Stimulated activated CD8-positive, alpha-beta memory T cell treated with anti-CD3 and anti-CD28 coated beads, Interleukin-7, amount 100 ng/mL, for 1 hour (primary cell): ENCODE measurements at regions not wholly inside any gene's neighbourhood (a gene's known extent, or its start where the extent isn't known, plus 50 kb on each side); places are given as distances from the start of the nearest gene placed in this dataset.

Experiments used
- DNase-seq, 2 donors: peaks; one replicate each; pipeline ENCODE4 v3.0.0-alpha.2; 2020; ENCODE audit warnings: low read depth in 2 of 2

DNA sequence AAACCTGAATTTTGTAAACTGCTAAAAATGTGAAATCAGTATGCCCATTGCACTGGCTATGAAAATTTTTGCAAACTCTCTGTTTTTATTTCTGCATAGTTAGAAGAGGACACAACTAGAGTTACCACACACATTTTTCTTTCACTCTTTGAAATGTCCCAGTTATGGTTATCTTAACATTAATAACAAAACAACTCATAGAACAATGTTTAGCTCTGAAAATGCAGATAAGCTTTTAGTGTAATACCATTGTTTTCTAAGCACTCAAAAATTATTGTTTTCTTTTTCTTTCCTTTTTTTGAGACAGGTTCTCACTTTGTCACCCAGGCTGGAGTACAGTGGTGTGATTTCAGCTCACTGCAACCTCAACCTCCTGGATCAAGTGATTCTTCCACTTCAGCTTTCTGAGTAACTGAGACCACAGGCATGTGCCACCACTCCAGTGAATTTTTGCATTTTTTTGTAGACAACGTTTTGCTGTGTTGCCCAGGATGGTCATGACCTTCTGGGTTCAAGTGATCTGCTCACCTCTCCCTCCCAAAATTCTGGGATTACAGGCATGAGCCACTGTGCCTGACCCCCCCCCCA is 1204.5 kb upstream of the ZEB2 start:
- DNase-seq = no peak

DNA sequence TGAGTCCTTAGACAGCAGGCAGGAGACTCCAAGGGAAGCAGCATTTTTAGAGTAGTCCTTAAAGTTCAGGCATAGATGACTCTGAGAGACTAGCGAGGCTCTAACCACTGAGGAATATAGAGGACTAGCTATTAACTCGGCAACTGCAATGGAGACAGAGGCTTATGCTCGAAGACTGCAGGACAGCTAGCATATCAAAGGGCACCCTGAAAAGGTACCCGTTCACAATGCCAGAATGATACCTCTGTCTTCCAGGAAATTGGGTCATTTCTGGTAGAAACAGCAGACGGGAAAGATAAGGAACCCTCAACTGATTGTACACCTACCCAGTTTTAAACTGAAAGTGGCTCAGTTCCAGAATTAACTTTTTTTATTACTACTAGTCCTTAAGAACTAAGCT is 1204.0 kb upstream of the ZEB2 start:
- DNase-seq = no peak

DNA sequence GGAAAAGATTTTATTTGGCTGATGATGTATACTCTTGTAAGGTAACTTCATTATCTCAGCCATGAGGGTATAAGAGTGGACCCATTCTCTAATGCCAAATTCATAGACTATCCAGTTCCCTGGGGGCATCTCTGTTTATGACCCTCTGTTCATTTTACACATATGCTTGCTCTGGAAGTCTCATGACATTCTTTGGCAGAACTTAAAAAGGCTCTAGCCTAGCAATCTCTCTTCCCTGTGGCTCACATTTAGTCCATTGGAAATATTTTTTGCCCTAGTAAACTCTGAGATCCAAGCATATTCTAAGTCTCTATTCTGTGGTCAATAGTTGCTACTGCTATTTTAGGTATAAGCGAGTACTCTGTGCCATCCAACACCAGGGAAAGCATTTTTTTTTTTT is 1201.8 kb upstream of the ZEB2 start:
- DNase-seq = no peak

DNA sequence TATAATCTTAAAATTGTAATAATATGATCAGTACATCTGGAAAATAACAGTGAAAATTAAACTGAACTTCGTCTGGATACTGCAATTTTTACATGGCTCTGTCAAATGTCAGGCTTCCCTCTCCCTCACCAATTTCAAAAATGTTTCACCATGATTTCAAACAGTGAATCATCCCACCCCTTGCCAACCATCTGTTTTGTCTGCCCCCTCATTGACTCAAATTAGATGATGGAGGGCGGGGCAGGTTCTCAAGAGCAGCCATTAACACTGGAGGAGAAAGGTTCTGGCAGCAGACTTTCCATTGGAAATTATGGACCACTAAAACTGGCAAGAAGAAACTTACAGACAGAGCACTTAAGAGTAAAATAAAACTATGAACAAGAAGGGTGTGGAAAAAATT is 1195.7 kb upstream of the ZEB2 start:
- DNase-seq = no peak

DNA sequence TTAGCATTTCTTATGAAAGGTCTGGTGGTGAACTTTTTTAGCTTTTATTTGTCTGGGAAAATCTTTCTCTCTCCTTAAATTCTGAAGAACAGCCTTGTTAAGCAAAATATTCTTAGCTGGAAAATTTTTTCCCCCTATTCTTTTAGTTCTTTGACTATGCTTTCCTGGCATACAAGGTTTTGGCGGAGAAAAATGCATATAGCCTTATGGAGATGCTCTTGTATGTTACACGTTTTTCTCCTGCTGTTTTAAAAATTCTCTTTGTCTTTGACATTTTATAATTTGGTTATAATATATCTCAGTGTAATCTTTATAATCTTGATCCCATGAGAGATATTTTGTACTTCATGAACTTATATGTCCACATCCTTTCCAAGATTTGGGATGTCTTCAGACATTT is 1190.4 kb upstream of the ZEB2 start:
- no peak for DNase-seq

DNA sequence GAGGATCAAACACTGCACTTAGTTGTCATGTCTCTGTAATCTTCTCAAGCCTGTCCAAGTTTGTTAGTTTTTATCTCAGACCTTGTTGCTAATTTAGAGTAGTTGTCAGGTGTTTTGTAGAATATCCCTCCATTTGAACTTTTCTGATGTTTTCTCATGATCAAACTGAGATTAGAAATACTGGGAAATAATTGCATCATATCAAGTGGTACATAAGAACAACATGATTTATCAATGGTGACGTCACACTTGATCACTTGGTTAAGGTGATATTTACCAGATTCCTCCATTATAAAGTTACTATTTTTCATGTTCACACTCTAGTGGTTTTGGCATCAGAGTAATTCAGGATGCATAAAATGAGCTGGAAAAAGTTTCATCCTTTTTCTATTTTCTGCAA is 1182.4 kb upstream of the ZEB2 start:
- no peak for DNase-seq

DNA sequence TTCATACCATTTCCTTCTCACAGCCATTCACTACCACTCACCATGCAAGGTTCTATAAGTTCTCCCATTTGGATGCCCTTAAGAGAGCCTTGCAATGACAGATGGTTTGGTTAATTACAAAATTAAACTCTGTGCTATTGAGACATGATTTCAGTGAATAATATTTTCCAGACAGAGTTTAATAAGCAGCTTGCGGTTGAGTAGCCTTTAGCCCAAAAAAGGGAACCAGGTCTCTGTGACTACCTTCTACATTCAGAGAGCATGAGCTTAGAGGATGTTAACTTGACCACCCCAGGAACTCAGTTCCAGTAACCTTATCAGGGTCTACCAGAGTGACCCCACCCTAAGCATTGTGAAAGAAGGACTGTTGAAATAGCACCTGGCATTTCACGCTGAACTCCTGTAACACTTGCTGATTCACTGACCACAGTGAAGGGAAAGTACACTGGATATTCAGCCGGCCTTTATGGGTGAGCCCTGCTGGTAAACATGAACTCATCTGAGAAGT is 1173.1 kb upstream of the ZEB2 start:
- DNase-seq = no peak

DNA sequence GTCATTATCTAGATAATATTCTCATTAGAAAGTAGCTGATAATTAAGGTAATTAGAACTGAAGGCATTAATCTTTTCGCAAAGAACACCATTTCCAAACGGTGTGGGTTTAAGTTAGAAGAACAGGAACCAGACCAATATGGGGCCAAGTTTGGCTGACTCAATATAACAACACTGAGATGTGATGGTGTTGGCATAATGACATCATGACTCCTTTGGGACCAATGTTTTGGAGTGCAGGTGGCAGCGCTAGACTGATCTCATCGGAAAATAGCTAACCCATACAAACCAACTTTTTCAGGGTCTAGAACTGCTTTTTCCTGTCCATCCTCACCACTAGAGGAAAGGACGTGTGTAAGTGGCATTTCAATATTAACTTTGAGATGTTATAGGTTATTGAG is 1171.7 kb upstream of the ZEB2 start:
- no peak for DNase-seq

DNA sequence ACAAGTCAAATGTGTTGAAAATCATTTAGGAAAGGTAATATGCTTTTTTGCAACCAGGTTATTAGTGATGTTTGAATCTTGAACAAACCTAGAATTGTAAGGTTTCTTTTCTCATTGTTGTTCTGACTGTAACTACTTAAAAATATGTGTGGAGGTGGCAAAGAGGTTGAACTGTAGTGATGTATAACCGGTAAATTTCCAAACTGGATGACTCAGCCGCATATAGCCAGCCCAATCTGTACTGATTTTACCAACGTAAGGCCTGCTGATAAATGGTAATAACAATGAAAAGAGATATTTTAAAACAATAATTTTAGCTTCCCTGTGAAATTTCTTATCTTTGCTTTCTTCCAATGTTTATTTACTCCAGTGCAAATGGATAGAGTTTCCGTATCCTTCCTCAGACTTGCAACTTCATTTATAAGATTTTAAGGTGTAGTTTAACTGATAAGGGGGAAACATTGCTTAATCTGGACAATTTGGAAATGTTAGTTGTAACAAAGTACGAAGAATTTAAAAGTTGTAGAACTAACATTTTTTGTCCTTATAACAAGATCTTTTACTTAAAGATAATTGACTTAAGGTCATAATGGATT is 1170.4 kb upstream of the ZEB2 start:
- no peak for DNase-seq

DNA sequence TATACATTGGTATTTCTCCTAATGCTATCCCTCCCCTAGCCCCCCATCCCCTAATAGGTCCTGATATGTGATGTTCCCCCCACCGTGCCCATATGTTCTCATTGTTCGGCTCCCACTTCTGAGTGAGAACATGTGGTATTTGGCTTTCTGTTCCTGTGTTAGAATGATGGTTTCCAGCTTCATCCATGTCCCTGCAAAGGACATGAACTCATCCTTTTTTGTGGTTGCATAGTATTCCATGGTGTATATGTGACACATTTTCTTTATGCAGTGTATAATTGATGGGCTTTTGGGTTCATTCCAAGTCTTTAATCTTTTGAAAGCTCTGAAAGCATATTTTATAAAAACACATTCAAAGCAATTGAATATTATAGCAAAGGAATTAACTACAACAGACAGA is 1169.4 kb upstream of the ZEB2 start:
- no peak for DNase-seq

DNA sequence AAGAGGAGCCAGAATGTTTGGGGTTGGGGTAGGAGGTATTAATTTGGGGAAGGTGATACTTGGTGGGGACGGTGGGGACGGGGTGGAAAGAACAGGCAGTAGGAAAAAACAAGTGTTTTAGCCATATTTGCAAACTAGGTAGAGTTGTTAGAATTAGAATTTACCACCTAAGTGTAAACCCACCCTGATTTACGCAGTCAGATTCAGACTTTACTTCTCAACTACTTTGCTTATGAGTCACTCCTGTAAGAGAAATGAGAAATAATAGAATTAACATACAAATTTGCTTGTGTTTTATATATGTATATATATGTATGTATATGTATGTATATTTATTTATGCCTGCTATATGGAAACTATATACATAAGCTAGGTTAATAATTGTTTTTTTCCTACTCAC is 1168.2 kb upstream of the ZEB2 start:
- DNase-seq = no peak

DNA sequence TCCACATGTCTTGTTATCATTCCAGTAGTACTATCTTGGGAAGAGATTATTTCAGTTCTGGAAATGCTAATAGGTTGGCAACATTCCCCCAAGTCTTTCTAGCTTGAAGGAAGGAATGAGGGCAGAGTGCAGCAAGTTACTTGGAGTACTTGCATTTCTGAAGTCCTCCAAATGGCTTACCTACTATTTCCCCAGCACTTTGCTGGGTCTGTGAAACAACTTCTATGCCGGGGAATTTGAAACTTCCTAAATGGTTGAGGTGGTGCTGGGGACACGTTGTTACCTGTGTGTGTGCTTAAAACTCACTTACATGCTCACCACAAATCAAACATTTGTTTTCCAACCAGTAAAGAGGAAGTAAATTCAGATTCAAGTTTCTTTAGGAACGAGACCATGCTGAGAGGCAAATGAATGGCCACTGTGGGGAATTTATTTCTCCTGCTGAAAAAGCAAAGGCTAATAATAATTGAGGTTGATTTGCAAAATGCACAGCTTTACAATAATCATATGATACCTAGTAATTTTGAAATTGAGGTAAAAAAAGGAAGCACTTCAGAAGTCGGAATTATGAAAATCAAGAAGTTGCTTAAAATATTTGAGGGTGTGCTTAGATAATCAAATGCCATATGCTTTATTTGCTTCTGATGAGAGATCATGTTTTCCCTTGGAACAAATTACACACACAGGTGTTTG is 1167.7 kb upstream of the ZEB2 start:
- DNase-seq = no peak

DNA sequence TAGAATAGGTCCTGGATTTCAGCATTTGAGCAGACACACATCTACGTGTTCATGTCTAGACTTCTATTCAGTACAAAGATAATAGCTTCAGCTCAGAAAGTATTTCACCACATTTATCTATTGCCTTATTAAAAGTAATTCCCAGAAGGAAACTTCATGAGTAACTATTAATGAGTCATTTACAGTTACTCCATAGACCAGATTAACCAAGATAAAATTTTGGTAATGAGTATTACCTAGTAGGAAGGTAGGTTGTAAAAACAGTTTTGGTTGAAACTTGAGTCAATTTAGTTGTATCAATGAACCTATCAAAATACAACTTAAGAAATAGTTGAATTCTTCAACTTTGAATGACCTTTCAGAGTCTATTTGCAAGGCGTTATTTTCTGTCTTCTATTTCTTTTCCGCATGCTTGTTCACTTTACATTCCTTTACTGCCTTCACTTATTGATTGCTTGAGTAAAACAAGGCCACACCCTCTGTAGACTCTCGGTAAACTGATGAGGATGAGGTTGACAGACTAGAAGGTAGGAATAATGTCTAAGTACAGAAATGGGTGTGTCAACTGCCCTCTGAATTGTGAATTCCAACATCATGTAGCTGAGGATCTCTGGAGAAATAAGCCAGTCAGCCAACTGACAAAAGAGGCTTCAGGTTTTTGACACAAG is 1165.6 kb upstream of the ZEB2 start:
- no peak for DNase-seq

DNA sequence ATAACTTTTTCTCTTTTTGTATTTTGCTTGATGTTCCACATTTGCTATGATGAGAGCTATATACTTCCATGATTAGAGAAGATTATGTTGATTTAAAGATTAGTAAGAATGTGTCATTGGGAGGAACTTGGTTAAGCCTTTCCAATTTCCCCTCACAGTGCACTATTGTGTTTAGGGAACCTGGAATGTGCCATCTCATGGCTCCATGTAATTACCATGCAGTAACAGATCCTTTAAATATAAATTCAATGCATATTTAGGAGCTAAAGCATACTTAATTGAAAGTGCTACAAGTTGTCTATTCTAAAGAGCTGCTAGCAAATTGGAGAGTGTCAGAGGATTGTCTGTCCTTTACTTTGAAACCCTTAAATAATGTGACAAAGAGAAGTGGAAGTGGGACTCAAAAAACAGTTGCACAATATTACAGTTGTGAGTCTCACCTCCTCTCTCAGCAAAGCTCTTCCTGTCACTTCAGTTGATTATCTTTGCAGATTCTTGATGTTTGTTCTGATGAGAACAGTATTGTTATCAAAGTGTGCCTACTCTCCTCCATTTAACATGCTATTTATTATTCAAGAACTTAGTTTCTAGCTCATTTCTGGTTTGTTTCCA is 1162.7 kb upstream of the ZEB2 start:
- no peak for DNase-seq

DNA sequence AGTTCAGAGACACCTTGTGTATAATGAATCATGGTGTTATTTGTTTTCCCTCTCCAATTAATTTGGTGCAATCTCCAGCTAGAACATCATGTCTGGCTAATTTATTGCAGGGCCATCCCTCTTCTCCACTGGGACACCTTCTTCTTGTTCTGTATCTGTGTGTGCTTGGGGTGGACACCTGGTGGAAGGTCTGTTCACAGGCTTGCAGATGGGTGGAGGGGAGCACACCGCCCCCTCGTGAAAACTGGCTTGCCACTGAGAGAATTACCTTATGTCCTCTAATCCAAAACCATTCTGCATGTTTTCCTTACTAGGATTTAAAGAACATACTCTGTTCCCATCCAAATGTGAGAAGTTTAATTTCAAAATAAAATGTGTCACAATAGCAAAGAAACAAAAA is 1160.4 kb upstream of the ZEB2 start:
- DNase-seq = no peak

DNA sequence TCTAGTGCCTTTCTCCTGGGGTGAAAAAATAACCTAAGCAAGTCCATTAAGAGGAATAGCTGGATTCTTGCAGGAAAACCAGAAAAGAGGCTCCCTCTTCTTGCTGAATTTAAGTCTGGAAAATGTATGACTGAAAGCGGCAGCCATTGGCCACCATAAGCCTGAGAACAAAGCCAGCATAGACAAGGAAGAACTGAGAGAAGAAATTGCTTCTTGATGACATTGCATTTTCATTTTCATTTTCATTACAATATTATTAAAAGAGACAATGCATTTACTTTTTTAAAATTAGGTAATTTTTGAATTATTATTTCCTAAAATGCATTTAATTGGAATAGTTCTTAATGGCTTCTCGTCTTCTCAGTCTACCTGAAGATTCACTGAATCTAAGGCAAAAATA is 1157.5 kb upstream of the ZEB2 start:
- DNase-seq = no peak

DNA sequence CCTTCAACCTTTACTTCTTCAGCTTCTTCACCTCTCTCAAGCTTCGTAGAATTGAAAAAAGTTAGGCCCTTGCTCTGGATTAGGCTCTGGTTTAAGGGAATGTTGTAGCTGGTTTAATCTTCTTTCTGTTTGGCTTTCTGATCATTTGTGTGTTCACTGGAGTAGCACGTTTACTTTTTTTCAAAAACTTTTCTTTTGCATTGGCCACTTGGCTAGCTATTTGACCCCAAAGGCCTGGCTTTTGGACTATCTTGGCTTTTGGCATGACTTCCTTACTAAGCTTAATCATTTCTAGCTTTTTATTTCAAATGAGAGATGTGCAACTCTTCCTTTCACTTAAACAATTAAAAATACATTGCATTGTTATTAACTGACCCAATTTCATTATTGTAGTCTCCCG is 1154.8 kb upstream of the ZEB2 start:
- no peak for DNase-seq

DNA sequence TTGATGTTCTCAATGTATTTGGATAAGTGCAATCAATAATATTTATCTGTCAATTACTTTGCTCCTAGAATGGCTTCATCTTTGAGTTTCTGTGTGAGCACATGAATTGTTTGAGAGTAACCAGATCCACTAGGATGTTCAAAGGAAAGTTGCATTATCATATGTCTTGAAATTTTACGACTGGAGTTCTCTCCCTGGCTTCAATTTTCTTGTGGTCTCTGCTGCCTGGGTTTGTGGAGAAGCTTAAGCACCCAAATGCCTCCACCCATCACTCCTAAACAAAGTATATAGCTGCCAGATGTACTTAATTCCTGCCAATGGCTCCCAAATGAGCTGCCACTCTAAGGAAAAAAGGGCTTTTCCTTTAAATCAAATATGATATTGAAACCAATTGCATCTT is 1149.4 kb upstream of the ZEB2 start:
- no peak for DNase-seq

DNA sequence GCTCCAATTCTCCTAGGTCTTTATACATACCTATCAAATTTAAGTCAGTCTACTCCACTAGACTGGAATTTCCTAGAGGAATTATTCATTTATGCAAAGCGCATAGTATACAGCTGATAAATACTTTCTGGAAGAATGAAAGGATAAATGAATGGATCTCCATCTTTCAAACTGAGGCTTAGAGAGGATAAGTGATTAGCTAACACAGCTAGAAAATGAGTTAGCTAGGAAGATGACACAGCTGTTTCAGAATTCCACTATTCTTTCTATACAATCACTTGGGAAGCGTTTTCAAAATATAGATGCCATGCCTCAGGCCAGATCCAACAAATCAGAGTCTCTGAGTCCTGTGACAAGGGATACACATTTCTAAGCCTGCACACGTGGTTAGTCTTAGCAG is 1146.6 kb upstream of the ZEB2 start:
- DNase-seq = no peak

DNA sequence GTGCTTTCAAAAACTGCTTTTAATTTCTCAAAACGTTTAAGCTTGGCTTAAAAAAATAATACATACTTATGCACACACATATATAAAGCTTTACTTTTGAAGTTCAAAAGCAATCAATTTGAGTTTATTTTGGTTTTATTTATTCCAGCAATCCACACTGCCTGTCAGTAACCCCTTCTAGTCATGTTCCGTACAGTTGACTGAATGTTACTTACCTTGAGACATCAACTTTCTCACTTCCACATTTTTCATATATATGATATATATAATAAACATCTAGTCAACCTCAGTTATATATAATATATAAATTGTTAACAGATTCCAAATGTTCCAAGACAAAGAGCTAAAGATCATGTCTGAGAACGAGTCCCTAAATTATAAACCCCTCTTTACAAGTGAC is 1137.3 kb upstream of the ZEB2 start:
- DNase-seq = no peak

DNA sequence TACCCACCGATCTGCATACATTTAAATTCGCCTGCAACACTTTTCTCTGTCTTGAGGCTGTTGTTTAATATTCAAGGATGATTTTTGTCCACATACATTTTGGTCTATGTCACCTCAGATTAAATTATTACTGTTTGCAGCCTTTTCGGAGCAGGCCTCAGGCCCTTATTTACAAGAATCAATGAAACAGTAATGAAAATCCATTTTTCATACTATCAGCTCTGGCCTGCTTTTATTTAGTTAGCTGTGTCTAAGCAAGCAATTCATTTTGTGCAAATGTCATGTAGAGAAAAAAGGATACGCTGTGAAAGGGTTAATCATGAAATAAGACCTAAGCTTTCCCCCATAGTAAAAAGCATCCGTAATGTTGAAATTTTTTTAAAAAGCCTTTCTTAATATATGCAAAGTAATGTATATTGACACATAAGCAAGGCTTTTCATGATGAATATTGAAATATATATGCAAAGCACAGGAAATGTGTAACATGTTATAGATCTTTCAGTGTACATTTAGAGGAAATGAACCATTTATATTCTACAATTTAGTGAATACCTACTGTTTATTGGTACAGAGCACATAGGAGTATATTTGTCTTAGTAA is 1135.3 kb upstream of the ZEB2 start:
- no peak for DNase-seq

DNA sequence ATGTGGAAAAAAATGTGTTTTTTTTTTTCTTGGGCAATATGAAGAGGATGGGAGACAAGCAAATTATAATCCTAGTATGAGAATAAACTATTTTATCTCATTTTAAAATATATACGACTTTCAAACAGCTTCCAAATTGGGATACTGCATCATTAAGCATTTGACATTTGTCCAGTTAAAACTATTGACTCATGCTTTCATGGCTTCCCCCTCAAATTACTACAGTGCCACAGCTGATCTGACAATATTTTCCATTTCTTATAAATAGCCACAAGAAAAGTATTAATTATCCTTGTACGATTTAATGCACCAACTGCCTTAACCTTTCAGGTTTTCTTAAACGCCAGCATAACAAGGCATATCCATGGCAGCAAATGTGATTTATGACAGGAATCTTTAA is 1134.8 kb upstream of the ZEB2 start:
- no peak for DNase-seq
